ENCODE measurements at regions not wholly inside any gene's neighbourhood (a gene's known extent, or its start where the extent isn't known, plus 50 kb on each side); places are given as distances from the start of the nearest gene placed in this dataset.

DNA sequence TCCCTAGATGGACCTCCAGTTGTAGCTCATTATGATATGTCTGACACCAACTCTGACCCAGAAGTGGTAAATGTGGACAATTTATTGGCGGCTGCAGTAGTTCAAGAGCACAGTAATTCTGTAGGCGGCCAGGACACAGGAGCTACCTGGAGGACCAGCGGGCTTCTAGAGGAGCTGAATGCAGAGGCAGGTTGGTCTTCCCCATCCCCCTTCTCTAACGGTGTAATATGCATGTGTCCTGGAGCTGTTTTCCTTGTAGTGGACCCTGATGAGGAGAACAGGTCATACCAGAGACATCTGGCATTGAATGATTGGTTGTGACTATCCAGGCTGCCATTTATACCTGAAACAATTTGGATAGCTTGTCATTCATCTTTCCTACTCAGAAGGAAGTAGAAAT is 135.8 kb downstream of the HAUS1 start:
- TF ChIP-seq, protein P1, sequence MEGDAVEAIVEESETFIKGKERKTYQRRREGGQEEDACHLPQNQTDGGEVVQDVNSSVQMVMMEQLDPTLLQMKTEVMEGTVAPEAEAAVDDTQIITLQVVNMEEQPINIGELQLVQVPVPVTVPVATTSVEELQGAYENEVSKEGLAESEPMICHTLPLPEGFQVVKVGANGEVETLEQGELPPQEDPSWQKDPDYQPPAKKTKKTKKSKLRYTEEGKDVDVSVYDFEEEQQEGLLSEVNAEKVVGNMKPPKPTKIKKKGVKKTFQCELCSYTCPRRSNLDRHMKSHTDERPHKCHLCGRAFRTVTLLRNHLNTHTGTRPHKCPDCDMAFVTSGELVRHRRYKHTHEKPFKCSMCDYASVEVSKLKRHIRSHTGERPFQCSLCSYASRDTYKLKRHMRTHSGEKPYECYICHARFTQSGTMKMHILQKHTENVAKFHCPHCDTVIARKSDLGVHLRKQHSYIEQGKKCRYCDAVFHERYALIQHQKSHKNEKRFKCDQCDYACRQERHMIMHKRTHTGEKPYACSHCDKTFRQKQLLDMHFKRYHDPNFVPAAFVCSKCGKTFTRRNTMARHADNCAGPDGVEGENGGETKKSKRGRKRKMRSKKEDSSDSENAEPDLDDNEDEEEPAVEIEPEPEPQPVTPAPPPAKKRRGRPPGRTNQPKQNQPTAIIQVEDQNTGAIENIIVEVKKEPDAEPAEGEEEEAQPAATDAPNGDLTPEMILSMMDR (IDR thresholded peaks at IDR 0.05) = no peak
- TF ChIP-seq POLR2A (IDR thresholded peaks at IDR 0.05) = no peak
